HG02884 (cell line): ENCODE measurements at regions not wholly inside any gene's neighbourhood (a gene's known extent, or its start where the extent isn't known, plus 50 kb on each side); places are given as distances from the start of the nearest gene placed in this dataset.
"Not testable (repeated sequence)": the region's sequence is repeated elsewhere in the genome, so short reads cannot be mapped to it uniquely, and the experiment has no call there.

Source experiments
- ATAC-seq: cut with Tn5 transposase; IDR thresholded peaks from one replicate; pipeline ENCODE4 v1.9.1; 2021; ENCODE audit warnings: mild to moderate bottlenecking, moderate library complexity; ENCODE audit not compliant: unreplicated experiment

DNA sequence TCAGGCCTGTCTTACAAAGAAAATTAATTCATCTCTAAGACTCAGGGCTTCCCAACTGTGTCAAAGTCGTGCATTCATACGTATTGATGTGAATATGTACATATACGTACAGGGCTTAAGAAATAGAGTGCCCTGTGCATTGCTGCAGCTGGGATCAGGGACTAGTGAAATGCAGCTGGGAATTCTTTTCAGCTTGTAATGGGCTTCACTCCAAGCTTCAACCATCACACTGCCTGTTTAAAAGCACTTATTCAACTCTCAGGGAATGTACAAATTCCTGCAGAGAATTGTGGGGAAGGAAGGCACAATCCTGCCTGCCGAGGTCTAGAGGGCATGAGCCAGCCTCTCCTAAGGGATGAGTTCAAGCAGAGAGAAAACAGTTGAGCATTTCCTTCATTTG lies 59.6 kb upstream of the MAN2A1 start:
- ATAC-seq = no peak

DNA sequence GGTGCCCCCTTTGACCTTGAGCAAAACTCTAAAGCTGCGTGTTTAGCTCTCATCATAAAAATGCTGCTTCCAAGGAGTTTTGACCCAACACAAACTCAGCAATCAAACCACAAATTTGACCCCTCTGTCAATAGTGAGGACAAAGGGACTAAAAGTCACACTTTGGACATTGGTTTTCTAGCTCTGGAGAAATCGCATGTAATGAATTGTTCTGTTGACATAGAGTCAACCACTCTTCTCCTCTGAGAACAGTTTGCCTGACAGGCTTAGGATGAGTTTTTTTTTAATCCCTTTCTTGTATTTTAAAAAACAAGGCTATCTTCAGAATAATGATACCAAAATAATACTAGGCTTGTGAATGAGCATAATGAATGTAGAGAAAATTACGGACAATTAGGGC lies 61.1 kb upstream of the MAN2A1 start:
- ATAC-seq = no peak

DNA sequence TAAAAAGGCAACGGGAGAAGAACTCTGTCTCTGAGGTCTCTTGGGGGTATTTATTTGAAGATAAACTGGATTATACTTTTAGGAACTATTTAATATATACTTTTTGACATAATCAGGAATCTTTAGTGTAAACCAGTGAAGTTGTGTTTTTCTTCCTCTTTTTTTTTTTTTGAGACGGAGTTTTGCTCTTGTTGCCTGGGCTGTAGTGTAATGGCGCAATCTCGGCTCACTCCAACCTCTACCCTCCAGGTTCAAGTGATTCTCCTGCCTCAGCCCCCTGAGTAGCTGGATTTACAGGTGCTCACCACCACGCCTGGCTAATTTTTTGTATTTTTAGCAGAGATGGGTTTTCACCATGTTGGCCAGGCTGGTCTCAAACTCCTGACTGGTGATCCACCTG lies 68.5 kb upstream of the MAN2A1 start:
- ATAC-seq = not testable (repeated sequence)

DNA sequence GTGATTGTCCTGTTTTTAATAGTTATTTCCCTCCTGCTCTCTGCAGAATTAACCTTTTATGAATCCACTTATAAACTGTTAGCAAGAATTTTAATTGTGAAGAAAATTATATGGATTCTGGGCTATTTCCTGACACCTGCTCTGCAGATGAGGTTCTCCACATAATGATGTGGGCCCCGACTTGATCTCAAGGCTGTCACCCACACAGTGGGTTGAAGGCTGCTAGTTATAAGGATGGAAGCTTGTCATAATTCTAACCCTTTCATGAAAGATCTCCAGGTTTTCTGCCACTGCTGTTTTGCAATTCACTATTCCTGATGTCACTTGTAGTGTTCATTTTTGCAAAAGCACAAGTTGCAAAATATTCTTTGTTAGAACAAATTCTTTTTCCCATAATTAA lies 69.1 kb upstream of the MAN2A1 start:
- ATAC-seq = no peak

DNA sequence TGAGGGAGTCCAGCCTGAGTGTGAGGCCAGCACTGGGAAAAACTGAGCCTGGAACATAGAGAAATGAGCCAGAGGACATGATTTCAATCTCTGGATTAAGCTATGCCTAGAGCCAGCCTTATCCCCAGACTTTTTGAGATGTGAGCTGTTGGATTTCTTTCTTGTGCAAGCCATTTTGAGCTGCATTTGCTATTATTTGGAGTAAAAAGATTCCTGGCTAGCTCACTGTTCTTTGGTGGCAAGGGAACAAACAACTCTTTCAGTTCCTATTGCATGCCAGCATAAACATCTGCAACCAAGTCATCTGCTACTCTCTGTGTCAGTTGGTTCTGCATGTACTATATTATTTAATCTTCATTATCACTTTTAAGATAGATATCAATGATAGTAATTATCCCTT lies 70.1 kb upstream of the MAN2A1 start:
- no peak for ATAC-seq

DNA sequence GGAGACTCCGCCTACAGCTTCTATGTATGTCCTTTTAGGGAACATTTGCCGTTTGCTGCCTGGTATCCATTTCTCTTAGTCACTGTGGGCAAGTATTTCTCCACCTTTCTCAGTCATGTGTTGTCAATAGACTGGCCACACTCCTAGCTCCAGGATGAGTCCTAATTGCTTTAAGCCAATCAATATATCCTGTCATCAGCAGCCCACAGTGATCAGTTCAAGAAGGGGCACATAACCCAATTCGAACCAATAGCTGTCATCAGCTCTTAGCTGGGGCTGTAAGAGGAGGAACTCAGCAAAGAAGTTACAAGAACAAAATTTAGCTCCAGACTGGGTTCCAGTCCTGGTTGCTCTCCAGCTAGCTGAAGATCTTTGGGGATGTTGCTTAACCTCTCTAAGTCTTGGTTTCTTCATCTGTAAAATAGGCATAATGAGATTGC lies 70.7 kb upstream of the MAN2A1 start:
- ATAC-seq = no peak

DNA sequence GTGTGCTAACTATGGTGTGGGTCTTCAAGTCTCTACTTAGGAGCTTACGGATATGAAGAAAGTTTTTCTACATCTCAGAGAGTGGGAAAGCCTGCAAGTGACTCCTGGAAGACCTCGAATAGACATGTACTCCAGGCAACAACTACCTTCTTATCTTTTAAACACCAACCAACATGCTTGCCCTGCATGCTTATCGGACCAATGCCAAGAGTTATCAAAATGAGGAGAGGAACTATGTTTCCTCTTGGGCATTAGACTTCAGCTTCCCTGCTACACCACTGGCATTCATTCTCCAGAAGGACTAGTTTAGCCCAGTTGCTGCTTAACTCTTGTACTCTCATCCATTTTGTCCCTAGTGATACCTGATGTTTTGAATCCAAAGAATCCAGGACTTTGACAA lies 74.7 kb upstream of the MAN2A1 start:
- no peak for ATAC-seq

DNA sequence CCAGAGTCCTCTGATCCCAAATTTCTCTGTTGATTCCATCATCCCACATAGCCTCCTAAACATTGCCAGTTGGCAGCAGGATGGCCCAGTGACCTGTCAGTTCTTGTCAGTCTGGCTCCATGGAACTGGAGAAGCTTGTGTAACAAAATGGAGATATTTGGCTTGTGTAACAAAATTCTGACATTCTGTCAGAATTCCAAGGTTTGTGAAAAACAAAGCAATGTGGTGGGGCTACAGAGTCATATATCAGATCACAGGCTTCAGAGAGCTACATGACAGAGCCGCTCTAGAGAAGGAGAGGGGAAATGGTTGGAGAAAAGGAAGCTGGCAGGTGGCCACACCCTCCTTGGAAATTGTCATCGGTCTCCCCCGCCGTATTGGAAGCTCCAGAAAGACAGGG lies 75.4 kb upstream of the MAN2A1 start:
- no peak for ATAC-seq

DNA sequence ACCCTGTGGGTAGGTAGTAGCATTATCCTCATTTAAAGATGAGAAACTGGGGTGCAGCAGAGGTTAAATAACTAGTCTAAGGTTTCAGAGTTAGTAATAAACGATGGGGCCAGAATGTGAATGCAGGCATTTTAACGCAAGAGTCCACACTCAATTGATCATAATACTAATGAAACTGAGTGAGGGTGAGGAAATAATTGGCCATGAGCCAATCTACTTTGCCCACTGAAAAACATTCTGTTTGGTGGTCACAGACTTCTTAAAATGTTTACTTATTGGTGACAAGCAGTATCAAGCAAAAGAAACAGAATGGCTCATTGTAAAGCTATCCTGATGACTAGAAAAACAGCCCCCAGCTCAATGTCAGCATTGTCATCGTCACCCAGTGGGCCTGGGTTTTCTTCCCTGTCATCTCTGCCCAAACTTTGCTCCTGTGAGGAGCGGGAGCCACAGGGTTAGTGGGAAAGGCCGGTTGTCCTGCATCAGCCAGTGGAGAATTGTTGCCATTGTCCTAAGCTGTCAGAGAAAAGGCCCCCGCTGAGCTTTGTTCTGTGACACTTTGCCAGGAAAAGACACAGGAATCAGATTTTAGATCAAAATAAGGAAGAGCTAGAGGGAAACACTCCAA lies 77.3 kb upstream of the MAN2A1 start:
- no peak for ATAC-seq

DNA sequence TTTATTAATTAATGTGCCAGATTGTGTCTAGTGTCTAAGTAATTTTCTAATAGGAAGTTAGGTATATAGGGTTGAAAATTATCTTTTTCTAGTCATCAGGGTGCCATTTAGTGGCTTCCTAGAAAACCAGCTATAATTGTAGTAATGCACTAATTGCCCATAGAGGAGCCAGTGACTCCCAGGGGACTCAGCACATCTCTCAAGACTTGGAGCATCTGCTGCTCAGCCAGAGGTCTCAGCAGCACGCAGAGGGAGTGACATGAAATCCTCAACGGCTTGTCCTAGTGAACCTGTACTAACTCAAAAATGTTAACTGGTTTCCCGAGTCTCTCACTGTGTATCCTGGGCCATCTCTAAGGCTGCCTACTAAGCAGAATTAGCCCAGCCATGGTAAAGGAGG lies 78.2 kb upstream of the MAN2A1 start:
- ATAC-seq = no peak

DNA sequence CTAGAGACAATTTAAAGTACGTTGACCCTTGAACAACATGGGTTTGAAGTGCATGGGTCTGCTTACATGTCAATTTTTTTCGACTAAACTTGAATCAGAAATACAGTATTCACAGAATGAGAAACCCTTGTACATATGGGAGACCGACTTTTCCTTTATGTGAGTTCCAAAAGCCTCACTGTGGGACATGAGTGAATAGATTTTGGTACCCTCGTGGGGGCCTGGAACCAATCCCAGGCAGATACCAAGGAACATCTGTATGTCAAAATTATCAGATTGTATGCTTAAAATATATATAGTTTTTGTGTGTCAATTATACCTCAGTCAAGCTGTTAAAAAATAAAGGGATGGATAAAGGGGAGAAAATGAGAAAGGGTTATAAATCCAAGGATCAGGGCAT lies 78.7 kb upstream of the MAN2A1 start:
- no peak for ATAC-seq

DNA sequence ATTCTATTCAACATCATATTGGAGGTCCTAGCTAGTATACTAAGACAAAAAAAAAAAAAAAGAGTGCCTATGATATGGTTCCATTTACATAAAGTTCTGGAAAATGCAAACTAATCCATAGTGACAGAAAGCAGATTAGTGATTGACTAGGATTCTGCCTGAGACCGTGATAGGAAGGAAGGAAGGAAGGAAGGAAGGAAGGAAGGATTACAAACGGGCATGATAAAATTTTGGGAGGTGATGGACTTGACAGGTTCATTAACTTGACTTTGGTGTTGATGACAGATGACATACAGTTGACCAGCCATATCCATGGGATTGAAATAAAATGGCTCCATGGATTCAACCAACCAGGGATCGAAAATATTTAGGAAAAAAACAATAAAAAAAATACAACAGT lies 79.1 kb upstream of the MAN2A1 start:
- ATAC-seq = no peak

DNA sequence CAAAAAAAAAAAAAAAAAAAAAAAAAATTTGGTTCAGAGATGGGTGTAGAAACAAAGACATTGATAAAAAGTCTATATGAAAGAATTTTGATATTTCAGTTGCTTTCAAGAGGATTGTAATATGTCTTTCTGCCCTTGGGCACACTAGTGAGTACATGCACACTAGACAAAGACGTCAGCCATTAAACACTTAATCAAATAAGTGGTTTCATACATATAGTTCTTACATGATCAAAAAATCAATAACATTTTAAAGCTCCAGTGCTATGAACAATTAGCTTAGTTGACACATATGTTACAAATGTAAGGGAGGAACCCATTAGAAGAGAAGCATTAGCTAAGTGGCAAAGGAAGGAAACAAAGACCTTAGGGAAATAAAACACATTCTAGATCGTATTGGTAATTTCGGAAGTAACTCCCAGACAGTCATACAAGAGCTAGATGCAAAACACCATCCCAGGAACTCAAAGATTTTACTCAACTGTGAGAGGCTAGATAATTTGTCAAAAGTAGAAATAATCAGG lies 84.5 kb upstream of the MAN2A1 start:
- no peak for ATAC-seq

DNA sequence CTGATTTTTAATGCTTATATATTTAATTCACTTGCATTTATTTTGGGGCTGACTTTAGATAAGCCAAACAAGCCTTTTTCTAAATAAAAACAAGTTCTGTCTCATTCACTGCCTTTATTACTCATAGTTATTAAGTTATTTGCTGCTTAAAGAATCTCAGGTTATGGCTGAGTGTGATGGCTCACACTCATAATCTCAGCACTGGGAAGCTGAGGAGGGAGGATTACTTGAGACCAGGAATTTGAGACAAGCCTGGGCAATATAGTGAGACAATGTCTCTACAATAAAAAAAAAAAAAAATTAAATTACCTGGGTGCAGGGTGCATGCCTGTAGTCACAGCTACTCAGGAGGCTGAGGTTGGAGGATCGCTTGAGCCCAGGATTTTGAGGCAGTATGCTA lies 85.0 kb upstream of the MAN2A1 start:
- no peak for ATAC-seq

DNA sequence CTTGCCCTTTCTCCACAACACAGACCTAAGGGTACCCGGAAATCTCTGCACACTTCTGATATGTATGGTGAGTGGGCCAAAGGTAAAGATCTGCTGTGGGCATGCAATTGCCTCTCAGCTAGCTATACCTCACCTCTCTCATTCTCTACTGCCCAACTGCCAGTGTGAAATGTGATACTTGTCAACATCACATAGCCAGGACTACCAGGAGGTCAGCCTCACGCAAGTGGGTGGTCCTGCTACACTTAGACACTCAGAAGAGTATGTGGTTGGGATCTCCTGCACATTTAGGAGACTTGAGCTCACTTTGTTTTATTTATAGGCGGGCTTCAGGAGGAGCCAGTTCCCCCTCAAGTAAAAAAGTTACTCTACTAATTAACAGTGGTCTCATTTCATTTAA lies 88.0 kb upstream of the MAN2A1 start:
- ATAC-seq = no peak

DNA sequence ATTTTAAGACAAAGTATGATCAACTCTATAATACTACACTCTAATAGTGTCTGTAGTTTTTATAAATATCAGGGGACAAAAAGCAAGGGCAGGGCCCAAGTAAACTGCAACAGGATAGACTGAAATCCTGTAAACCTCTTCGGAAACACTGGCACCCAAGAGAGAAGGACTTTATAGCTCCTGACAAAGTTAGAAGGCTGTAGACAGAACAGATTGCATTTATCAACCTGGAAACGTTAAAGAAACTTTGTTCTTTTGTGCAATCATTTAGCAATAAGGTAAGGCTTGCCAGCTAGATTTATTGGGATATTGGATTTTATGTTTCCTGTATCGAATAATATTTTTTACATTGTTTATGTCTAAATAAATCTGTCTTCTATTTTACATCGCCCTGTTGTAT lies 91.8 kb upstream of the MAN2A1 start:
- no peak for ATAC-seq

DNA sequence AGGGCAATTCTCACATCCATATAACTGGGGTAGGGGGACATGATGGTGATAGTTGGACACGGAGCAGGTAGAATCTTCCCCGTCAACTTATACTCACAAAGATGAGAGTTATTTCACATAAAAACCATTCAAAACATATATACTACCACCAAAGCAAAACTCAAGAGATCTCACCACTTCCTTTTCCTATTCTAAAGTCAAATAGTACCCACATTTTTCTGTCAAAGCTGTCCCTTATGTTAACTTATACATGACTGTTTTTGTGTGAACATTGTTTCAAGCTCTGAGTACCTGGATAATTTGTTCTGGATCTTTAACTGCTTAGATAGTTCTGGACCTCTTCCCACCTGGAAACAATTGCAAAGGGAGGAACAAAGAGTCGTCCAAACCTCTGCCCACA lies 95.5 kb upstream of the MAN2A1 start:
- no peak for ATAC-seq

DNA sequence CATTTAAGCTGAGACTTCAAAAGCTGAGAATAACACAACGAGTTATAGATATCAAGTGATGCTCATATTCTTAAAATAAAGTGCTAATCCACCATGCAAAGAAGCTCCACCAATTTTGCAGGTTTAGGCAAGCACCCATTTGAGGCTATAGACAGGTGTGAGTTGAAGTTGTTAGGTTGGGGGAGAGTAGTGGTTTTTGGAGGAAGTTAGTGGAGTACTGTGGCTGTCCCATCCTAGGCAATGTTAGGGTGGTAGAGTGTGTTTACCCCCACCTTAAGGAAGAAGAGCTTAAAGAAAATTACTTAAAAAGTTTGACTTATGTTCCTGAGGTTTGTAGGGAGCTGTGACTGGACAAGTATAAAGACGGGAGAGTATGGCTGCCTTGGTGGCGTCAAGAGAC lies 98.9 kb upstream of the MAN2A1 start:
- no peak for ATAC-seq

DNA sequence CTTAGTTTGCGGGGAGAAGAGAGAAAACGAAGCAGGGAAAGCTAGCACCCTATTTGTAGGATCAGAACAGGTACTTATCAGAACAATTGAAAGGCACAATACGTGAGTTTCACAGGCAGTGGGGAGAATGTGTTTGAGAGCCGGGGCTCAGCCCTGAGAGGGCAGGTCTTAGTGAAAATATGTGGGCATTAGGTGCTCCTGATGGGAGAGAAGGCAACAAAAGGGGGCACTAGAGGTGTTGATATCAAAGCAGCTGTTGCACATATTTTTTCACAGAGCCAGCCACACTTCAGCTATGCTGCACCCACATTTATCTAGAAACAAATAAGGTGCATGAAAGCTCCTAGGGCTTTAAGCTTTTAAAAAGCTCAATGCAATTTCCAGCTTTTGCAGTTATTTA lies 99.7 kb upstream of the MAN2A1 start:
- no peak for ATAC-seq

DNA sequence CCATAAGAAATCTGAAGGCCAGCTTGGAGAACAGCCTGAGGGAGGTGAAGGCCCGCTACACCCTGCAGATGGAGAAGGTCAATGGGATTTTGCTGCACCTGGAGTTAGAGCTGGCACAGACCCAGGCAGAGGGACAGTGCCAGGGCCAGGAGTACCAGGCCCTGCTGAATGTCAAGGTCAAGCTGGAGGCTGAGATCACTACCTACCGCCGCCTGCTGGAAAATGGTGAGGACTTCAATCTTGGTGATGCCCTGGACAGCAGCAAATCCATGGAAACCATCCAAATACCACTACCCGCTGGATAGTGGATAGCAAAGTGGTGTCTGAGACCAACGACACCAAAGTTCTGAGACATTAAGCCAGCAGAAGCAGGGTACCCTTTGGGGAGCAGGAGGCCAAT lies 100.5 kb upstream of the MAN2A1 start:
- ATAC-seq = no peak

DNA sequence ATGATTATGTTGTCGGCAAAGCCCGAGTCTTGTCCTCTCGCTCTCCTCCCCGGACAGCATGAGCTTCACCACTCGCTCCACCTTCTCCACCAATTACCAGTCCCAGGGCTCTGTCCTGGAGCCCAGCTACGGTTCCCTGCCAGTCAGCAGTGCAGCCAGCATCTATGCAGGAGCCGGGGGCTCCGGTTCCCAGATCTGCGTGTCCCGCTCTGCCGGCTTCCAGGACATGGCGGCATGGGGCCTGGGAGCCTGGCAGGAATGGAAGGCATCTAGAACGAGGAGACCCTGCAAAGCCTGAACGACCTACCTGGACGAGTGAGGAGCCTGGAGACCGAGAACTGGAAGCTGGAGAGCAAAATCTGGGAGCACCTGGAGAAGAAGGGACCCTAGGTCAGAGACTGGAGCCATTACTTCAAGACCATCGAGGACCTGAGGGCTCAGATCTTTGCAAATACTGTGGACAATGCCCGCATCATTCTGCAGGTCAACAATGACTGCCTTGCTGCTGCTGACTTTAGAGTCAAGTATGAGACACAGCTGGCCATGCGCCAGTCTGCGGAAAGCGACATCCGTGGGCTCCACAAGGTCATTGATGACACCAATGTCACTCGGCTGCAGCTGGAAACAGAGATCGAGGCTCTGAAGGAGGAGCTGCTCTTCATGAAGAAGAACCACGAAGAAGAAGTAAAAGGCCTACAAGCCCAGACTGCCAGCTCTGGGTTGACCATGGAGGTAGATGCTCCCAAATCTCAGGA lies 101.3 kb upstream of the MAN2A1 start:
- ATAC-seq = no peak

DNA sequence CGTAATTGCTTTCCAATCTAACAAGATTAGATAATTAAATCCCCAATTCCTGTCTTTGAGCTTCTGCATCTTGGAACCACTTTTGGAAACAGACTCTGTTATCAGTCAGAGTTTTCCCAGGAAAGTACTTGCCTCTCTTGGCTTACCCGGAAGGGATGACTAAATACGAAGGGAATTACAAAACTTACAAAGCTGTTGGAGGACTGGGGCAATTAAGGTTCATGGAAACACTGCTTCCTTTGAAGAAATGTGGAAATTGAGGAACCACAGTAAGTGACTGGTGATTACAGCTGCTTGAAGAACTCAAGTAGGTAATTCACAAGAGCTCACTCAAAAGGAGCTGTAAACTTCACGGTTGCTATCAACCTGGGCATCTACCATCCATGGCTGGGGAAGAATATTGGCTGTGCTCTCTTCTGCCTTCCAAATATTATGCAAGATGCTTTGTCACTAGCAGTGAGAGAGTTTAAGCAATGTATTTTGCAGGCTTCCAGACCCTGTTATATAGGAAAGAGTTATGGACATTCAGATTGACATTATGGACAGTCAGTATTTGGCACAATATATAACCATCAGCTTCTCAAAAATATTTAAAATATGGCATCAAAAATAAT lies 104.6 kb upstream of the MAN2A1 start:
- no peak for ATAC-seq
